ENCODE measurements at regions not wholly inside any gene's neighbourhood (a gene's known extent, or its start where the extent isn't known, plus 50 kb on each side); places are given as distances from the start of the nearest gene placed in this dataset.

GRCh38 chr7:97479740-97480290 lies 252.1 kb upstream of the TAC1 start:
- TF ChIP-seq CTCF (conservative IDR thresholded peaks at IDR 0.05) (no peak), EZH2 (IDR thresholded peaks at IDR 0.05; ENCODE audit: low read depth) (no peak)
